EL (cell line): ENCODE measurements at regions not wholly inside any gene's neighbourhood (a gene's known extent, or its start where the extent isn't known, plus 50 kb on each side); places are given as distances from the start of the nearest gene placed in this dataset.
A peak's percentile ranks its signal among the peaks of the same experiment; 100 is the strongest.
"Not testable (repeated sequence)": the region's sequence is repeated elsewhere in the genome, so short reads cannot be mapped to it uniquely, and the experiment has no call there.

Experiments
- DNase-seq: peaks from one replicate; pipeline ENCODE4 v3.0.0-alpha.2; 2016

GRCh38 chr20:18876394-18876793, 62.8 kb downstream of the SCP2D1 start:
- DNase-seq: not testable (repeated sequence)

DNA sequence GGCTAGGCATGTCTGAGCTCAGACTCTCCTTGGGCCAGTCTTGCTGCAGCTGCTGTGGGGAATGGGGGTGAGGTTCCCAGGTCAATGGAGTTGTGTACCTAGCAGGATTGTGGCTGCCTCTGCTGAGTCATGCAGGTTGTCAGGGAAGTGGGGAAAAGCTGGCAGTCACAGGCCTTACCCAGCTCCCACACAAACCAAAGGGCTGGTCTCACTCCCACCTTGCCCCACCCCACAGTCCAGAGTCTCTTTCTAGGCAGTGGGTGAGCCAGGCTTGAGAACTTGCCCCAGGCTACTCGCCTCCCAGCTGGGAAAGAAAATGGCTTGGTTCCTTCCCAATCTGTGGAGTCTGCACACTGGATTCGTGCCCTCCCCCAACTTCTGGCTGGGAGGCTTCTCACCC, 65.7 kb downstream of the SCP2D1 start:
- DNase-seq: no peak

DNA sequence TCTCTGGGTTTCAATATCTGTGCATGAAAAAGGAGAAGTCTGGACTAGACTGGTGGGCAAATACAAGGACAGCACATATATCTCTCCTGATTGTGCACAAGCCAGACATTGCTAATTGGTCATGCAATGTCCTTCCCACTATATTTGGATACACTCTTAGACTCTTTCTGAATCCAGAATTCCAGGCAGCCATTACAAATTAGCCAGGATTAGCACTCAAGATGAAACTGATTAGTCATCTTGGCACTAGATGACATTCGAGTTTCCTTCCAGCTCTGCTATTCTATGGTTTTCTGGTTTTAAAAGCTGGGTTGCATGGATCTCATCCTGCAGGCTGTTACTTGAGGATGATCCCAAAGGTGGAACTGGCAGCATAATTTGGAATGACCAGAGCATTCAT, 73.2 kb downstream of the SCP2D1 start:
- no peak for DNase-seq

- DNase-seq: no peak
Observed at GRCh38 chr20:18901980-18902737, 88.6 kb downstream of the SCP2D1 start.

DNA sequence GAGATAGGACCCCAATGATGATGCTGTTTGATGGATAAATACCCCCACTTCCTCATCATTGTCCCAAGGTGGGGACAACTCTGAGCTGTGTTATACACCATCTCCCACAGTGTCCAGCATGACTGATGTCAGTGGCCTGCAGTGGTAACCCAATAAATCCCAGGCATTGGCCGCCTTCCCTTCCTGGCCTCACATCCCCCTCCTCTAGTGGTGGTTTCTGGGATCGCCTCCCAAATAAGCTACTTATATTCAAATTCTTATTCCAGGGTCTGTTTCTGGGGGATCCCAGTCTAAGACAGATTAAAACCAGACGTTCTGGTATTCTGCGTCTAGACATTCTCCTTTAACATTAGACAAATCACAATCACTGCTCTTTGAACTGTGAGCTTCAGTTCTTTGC, 90.6 kb downstream of the SCP2D1 start:
- DNase-seq: no peak

GRCh38 chr20:18904624-18905023, 91.0 kb downstream of the SCP2D1 start:
- DNase-seq: no peak

DNA sequence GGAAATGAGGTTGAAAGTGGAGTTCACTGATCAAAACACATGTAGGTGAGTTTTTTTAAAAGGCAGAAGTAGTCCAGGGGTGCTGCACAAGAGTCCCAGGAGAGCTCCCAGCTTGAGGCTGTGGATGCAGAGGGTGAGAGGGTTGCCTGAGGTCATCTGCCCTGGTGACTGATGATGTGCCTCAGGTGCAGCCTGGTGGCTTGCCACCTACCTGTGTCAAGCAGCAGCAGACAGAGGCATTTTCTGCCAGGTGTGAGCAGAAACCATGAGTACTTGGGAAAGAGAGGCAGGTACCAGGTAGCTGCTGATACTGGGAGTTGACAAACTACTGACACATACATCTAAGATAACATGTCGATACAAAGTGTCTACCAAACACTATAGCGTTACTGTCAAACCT, 92.5 kb downstream of the SCP2D1 start:
- DNase-seq: no peak

DNA sequence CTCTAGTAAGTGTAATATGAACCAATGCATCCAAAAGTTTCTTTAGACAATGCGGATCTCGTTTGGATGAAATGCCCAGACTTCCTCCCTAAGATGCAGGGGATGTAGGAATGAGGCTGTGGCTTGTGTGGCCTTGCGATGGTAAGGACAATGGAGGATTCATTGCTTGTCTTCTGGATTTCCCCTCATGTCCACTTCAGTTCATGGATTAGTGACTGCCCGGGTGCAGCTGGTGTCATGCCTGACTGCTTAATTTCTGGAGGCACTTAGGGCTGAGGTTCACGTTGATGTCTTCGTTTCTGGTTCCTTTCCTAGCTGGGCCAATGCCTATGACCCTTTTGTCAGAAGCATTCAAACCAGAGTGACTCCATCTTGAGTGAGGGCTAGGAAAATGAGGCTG, 93.8 kb downstream of the SCP2D1 start:
- DNase-seq: no peak

GRCh38 chr20:18908109-18908508, 94.5 kb downstream of the SCP2D1 start:
- DNase-seq: no peak

GRCh38 chr20:18909254-18909653, 95.7 kb downstream of the SCP2D1 start:
- no peak for DNase-seq

- DNase-seq: no peak
Observed at GRCh38 chr20:18913701-18914100, 100.1 kb downstream of the SCP2D1 start.

- no peak for DNase-seq
Observed at GRCh38 chr20:18914796-18915195, 101.2 kb downstream of the SCP2D1 start.

- no peak for DNase-seq
Observed at GRCh38 chr20:18916886-18917750, 103.5 kb downstream of the SCP2D1 start.

DNA sequence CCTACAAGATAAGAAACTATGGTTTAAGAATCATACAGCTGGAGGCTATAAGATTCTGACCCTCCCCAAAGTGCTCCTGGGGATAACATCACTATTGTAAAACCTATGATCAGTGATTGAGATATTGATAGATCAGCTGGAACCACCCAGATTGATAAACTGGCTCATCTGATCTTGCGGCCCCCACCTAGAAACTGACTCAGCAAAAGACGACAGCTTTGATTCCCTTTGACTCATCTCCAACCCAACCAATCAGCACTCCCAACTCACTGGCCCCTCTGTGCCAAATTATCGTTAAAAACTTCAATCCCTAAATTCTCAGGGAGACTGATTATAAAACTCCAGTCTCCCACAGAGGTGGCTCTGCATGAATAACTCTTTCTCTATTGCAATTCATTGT, 106.4 kb downstream of the SCP2D1 start:
- DNase-seq: no peak

DNA sequence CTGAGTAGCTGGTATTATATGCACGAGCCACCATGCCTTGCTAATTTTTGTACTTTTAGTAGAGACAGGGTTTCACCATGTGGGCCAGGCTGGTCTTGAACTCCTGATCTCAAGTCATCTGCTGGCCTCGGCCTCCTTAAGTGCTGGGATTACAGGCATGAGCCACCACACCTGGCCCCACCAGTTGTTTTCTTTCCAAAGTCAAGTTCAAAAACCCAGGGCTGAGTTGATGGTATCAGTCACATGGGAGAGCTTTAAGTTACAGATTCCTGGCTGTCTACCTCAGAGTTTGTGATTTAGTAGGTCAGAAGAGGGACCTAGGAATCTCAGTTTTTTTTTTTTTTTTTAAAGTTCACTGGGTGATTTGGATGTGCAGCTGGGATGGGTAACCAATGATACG, 107.7 kb downstream of the SCP2D1 start:
- no peak for DNase-seq

DNA sequence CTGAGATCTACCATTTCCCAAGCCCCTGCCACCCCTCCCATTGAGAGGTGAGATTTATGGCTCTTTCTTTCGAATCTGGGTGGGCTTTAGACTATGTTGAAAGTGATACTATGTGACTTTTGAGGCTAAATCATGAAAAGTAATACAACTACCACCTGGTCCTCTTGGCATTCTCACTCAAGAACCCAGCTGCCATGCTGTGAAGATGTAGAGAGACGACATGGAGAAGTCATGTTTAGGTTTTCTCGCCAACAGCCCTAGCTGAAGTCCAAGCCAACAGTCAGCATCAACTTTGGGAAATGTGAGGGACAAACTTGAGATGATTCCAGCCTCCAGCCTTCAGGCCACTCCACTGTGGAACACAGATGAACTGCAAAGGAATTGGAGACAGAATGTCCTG, 108.7 kb downstream of the SCP2D1 start:
- no peak for DNase-seq

GRCh38 chr20:18922898-18923297, 109.3 kb downstream of the SCP2D1 start:
- DNase-seq: no peak

- DNase-seq: peak; percentile 11
Observed at GRCh38 chr20:18926965-18927364, 113.4 kb downstream of the SCP2D1 start.

GRCh38 chr20:18928626-18929025, 115.0 kb downstream of the SCP2D1 start:
- DNase-seq: no peak

- no peak for DNase-seq
Observed at GRCh38 chr20:18929800-18930199, 116.2 kb downstream of the SCP2D1 start.

DNA sequence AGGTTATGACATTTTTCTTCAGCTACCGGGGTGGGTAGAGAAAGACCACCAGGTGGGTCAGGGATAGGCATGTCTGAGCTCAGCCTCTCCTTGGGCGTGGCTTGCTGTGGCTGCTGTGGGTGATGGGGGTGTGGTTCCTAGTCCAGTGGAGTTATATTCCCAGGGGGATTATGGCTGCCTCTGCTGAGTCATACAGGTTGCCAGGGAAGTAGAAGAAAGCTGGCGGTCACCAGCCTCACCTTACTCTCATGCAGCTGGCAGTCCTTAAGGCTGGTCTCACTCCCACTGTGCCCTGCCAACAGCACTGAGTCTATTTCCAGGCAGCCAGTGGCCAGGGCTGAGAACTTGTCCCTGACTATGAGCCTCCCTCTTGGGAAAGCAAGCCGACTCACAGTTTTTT, 130.0 kb downstream of the SCP2D1 start:
- DNase-seq: no peak

GRCh38 chr20:18956890-18957289, 143.3 kb downstream of the SCP2D1 start:
- no peak for DNase-seq

GRCh38 chr20:18957328-18957727, 143.7 kb downstream of the SCP2D1 start:
- DNase-seq: no peak

DNA sequence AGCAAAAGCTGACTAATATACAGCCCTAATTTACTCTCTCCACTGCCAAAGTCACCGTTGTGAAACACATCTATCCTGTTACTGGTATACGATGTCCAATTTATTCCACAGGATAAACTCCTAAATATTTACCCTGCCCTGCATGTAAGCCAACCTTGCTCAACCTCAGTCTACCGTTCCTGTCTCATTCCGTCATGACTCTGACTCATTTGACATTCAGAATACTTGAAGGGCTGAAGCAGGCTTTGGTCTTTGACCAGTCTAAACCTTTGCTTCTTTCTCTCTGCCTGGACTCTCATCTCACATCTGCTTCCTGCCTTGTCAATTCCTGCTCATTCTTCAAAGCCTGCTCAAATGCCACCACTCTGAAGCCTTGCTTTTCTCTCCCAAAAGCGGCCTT, 157.5 kb downstream of the SCP2D1 start:
- DNase-seq: no peak
